HepG2 (cell line): ENCODE measurements at regions not wholly inside any gene's neighbourhood (a gene's known extent, or its start where the extent isn't known, plus 50 kb on each side); places are given as distances from the start of the nearest gene placed in this dataset.
A peak's percentile ranks its signal among the peaks of the same experiment; 100 is the strongest.

ENCODE experiments used
- ATF3 ChIP-seq: sonication (generic); formaldehyde crosslinking; IDR thresholded peaks from 2 replicates; pipeline ENCODE4 v1.4.0; 2020; ENCODE audit warnings: missing genetic modification reagents
- DPF2 ChIP-seq: sonication (generic); formaldehyde crosslinking; IDR thresholded peaks from 2 replicates; pipeline ENCODE4 v1.4.0; 2020; ENCODE audit warnings: mild to moderate bottlenecking, low read depth, missing genetic modification reagents, borderline replicate concordance
- ETV6 ChIP-seq: sonication (generic); formaldehyde crosslinking; conservative IDR thresholded peaks from 2 replicates; pipeline ENCODE4 v1.4.0; 2020; ENCODE audit warnings: missing genetic modification reagents
- FOXP4 ChIP-seq: sonication (generic); formaldehyde crosslinking; IDR thresholded peaks from 2 replicates; pipeline ENCODE4 v1.4.0; 2020; ENCODE audit warnings: missing genetic modification reagents
- GATAD2A ChIP-seq: IDR thresholded peaks from 2 replicates; pipeline ENCODE4 v1.6.1; 2016
- HMGXB3 ChIP-seq: sonication (generic); formaldehyde crosslinking; IDR thresholded peaks from 2 replicates; pipeline ENCODE4 v1.4.0; 2020; ENCODE audit warnings: missing genetic modification reagents, borderline replicate concordance
- HOXD1 ChIP-seq: sonication (generic); formaldehyde crosslinking; IDR thresholded peaks from 2 replicates; pipeline ENCODE4 v1.5.0; 2020; ENCODE audit warnings: missing genetic modification reagents
- MIXL1 ChIP-seq: IDR thresholded peaks from 2 replicates; pipeline ENCODE4 v1.6.1; 2016
- MXD4 ChIP-seq: IDR thresholded peaks from 2 replicates; pipeline ENCODE4 v1.6.1; 2016; ENCODE audit warnings: mild to moderate bottlenecking, missing biosample characterization, missing genetic modification reagents
- PITX1 ChIP-seq: sonication (generic); formaldehyde crosslinking; IDR thresholded peaks from 2 replicates; pipeline ENCODE4 v1.5.1; 2020; ENCODE audit warnings: mild to moderate bottlenecking, missing genetic modification reagents
- RXRB ChIP-seq: IDR thresholded peaks from 2 replicates; pipeline ENCODE4 v1.6.1; 2016; ENCODE audit warnings: borderline replicate concordance, missing genetic modification reagents, missing compliant biosample characterization
- SMAD3 ChIP-seq: sonication (generic); formaldehyde crosslinking; IDR thresholded peaks from 2 replicates; pipeline ENCODE4 v1.4.0; 2020; ENCODE audit warnings: missing genetic modification reagents
- TCF12 ChIP-seq, 2 experiments: fragments of 450-650 bp in 1 of 2; sonication (generic) in 1 of 2; formaldehyde crosslinking in 1 of 2; IDR thresholded peaks; 2 replicates each; pipeline versions ENCODE4 v1.6.1 to v1.8.0; 2017 to 2022; ENCODE audit warnings: antibody characterized with exemption in 1 of 2, mild to moderate bottlenecking in 1 of 2, missing genetic modification reagents in 1 of 2, moderate library complexity in 1 of 2
- ZFP1 ChIP-seq: IDR thresholded peaks from 2 replicates; pipeline ENCODE4 v1.6.1; 2016
- ZFP36L1 ChIP-seq: sonication (generic); formaldehyde crosslinking; IDR thresholded peaks from 2 replicates; pipeline ENCODE4 v1.8.0; 2022; ENCODE audit warnings: mild to moderate bottlenecking, missing genetic modification reagents, moderate library complexity
- ZFP91 ChIP-seq: sonication (generic); formaldehyde crosslinking; IDR thresholded peaks from 2 replicates; pipeline ENCODE4 v1.9.0; 2022; ENCODE audit warnings: missing genetic modification reagents, mild to moderate bottlenecking, borderline replicate concordance
- ZFX ChIP-seq: sonication (generic); formaldehyde crosslinking; IDR thresholded peaks from 2 replicates; pipeline ENCODE4 v1.4.0; 2020; ENCODE audit warnings: mild to moderate bottlenecking, low read depth, missing genetic modification reagents, moderate library complexity
- ZNF331 ChIP-seq: sonication (generic); formaldehyde crosslinking; IDR thresholded peaks from 2 replicates; pipeline ENCODE4 v1.4.0; 2020; ENCODE audit warnings: missing genetic modification reagents
- ZNF503 ChIP-seq: sonication (generic); formaldehyde crosslinking; IDR thresholded peaks from 2 replicates; pipeline ENCODE4 v1.4.0; 2020; ENCODE audit warnings: missing genetic modification reagents
- ZSCAN25 ChIP-seq: sonication (generic); formaldehyde crosslinking; IDR thresholded peaks from 2 replicates; pipeline ENCODE4 v1.8.0; 2022; ENCODE audit warnings: mild to moderate bottlenecking, missing genetic modification reagents

- peak; percentile 92 for TF ChIP-seq FOXP4 (CRISPR knock-in tag)
- peak; percentile 72; the same call in 1 of the 2 replicates for TF ChIP-seq RXRB (CRISPR knock-in tag)
- TF ChIP-seq SMAD3 (CRISPR knock-in tag) = peak; percentile 42; the same call in 1 of the 2 replicates
- TF ChIP-seq ZFP91 (CRISPR knock-in tag) = no peak
- TF ChIP-seq ETV6 (CRISPR knock-in tag) = no peak
- peak; percentile 85 for TF ChIP-seq DPF2 (CRISPR knock-in tag)
- peak; percentile 67; the same call in 1 of the 2 replicates for TF ChIP-seq PITX1 (CRISPR knock-in tag)
- TF ChIP-seq ZNF503 = peak; percentile 77; the same call in 1 of the 2 replicates
- TF ChIP-seq ZFX (CRISPR knock-in tag) = peak; percentile 42; the same call in 1 of the 2 replicates
- no peak for TF ChIP-seq HMGXB3 (CRISPR knock-in tag)
- no peak for TF ChIP-seq MXD4 (CRISPR knock-in tag)
- no peak for TF ChIP-seq ZFP1 (CRISPR knock-in tag)
- TF ChIP-seq TCF12 (IDR thresholded peaks at IDR 0.05) = no peak
- TF ChIP-seq TCF12 (CRISPR knock-in tag; IDR thresholded peaks at IDR 0.05) = 0 out of 2 replicates have a peak, but pooled peaks have one; percentile 66
- TF ChIP-seq ZNF331 = peak; percentile 56; the same call in 1 of the 2 replicates
- TF ChIP-seq HOXD1 (CRISPR knock-in tag) = peak; percentile 47; the same call in 1 of the 2 replicates
- TF ChIP-seq GATAD2A (CRISPR knock-in tag) = peak; percentile 96
- peak; percentile 36; the same call in 1 of the 2 replicates for TF ChIP-seq ATF3 (CRISPR knock-in tag)
- TF ChIP-seq ZFP36L1 (CRISPR knock-in tag) = no peak
- no peak for TF ChIP-seq ZSCAN25 (CRISPR knock-in tag)
- peak; percentile 72; the same call in 1 of the 2 replicates for TF ChIP-seq MIXL1 (CRISPR knock-in tag)
Observed at GRCh38 chr1:213572912-213573647, 414.7 kb upstream of the PROX1 start (continued).
